ENCODE measurements at regions not wholly inside any gene's neighbourhood (a gene's known extent, or its start where the extent isn't known, plus 50 kb on each side); places are given as distances from the start of the nearest gene placed in this dataset.

- TF ChIP-seq GATA2 (IDR thresholded peaks at IDR 0.05; ENCODE audit: low read depth, low read length) = no peak
- TF ChIP-seq GATA3 (IDR thresholded peaks at IDR 0.05; ENCODE audit: low read depth, low read length) = no peak
Measured at GRCh38 chr9:90988318-90988717, 186.7 kb downstream of the SYK start.

Data from SH-SY5Y (cell line).